ENCODE measurements at regions not wholly inside any gene's neighbourhood (a gene's known extent, or its start where the extent isn't known, plus 50 kb on each side); places are given as distances from the start of the nearest gene placed in this dataset.

DNA sequence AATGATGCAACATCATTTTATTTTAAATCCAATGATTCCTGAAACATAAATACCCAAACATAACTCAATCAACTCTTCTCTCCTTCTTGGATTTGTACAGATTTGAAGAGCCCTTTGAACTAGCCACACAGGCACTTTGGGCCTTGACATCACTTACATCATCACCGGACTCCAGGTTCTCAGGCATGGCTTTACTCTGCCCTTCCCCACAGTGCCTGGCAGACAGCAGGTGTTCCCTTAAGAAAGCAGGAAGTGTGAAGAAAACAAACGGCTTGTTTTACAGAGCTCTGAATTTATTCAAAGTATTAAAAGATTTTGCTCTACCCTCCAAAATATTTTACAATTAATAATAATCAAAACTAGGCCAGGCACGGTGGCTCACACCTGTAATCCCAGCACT, 54.8 kb upstream of the GCM1 start (continued):
- TF ChIP-seq KLF7 (tag by site-specific recombination; IDR thresholded peaks at IDR 0.05; ENCODE audit: borderline replicate concordance), result no peak
- TF ChIP-seq ZNF433 (tag by site-specific recombination; IDR thresholded peaks at IDR 0.05; ENCODE audit: low read depth), result no peak
- TF ChIP-seq HOXC10 (CRISPR knock-in tag; IDR thresholded peaks at IDR 0.05), result no peak
- TF ChIP-seq ZNF623 (tag by site-specific recombination; IDR thresholded peaks at IDR 0.05), result no peak
- no peak for TF ChIP-seq ZBTB26 (tag by site-specific recombination; optimal IDR thresholded peaks at IDR 0.05)

- no peak for TF ChIP-seq FEZF1 (tag by site-specific recombination; IDR thresholded peaks at IDR 0.05)
- no peak for TF ChIP-seq ZNF146 (tag by site-specific recombination; IDR thresholded peaks at IDR 0.05)
- no peak for TF ChIP-seq ZBTB7A (tag by site-specific recombination; IDR thresholded peaks at IDR 0.05; ENCODE audit: low read depth)
- TF ChIP-seq, protein P1, sequence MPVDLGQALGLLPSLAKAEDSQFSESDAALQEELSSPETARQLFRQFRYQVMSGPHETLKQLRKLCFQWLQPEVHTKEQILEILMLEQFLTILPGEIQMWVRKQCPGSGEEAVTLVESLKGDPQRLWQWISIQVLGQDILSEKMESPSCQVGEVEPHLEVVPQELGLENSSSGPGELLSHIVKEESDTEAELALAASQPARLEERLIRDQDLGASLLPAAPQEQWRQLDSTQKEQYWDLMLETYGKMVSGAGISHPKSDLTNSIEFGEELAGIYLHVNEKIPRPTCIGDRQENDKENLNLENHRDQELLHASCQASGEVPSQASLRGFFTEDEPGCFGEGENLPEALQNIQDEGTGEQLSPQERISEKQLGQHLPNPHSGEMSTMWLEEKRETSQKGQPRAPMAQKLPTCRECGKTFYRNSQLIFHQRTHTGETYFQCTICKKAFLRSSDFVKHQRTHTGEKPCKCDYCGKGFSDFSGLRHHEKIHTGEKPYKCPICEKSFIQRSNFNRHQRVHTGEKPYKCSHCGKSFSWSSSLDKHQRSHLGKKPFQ (tag by site-specific recombination; IDR thresholded peaks at IDR 0.05), result no peak
- no peak for TF ChIP-seq ZEB2 (tag by site-specific recombination; IDR thresholded peaks at IDR 0.05)
- TF ChIP-seq ZFP69B (tag by site-specific recombination; IDR thresholded peaks at IDR 0.05), result no peak
- no peak for TF ChIP-seq RBAK (tag by site-specific recombination; IDR thresholded peaks at IDR 0.05)
- no peak for TF ChIP-seq ZNF596 (tag by site-specific recombination; IDR thresholded peaks at IDR 0.05)
- TF ChIP-seq ZNF324 (tag by site-specific recombination; IDR thresholded peaks at IDR 0.05), result no peak
- TF ChIP-seq ZNF704 (tag by site-specific recombination; IDR thresholded peaks at IDR 0.05), result no peak
- TF ChIP-seq ZNF19 (tag by site-specific recombination; IDR thresholded peaks at IDR 0.05; ENCODE audit: low read depth), result no peak
- TF ChIP-seq HOXD13 (CRISPR knock-in tag; IDR thresholded peaks at IDR 0.05; ENCODE audit: borderline replicate concordance), result no peak
- TF ChIP-seq, protein P2, sequence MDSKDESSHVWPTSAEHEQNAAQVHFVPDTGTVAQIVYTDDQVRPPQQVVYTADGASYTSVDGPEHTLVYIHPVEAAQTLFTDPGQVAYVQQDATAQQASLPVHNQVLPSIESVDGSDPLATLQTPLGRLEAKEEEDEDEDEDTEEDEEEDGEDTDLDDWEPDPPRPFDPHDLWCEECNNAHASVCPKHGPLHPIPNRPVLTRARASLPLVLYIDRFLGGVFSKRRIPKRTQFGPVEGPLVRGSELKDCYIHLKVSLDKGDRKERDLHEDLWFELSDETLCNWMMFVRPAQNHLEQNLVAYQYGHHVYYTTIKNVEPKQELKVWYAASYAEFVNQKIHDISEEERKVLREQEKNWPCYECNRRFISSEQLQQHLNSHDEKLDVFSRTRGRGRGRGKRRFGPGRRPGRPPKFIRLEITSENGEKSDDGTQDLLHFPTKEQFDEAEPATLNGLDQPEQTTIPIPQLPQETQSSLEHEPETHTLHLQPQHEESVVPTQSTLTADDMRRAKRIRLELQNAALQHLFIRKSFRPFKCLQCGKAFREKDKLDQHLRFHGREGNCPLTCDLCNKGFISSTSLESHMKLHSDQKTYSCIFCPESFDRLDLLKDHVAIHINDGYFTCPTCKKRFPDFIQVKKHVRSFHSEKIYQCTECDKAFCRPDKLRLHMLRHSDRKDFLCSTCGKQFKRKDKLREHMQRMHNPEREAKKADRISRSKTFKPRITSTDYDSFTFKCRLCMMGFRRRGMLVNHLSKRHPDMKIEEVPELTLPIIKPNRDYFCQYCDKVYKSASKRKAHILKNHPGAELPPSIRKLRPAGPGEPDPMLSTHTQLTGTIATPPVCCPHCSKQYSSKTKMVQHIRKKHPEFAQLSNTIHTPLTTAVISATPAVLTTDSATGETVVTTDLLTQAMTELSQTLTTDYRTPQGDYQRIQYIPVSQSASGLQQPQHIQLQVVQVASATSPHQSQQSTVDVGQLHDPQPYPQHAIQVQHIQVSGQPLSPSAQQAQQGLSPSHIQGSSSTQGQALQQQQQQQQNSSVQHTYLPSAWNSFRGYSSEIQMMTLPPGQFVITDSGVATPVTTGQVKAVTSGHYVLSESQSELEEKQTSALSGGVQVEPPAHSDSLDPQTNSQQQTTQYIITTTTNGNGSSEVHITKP (tag by site-specific recombination; IDR thresholded peaks at IDR 0.05), result no peak
- no peak for TF ChIP-seq ZNF629 (tag by site-specific recombination; IDR thresholded peaks at IDR 0.05)
- TF ChIP-seq ZFP41 (tag by site-specific recombination; IDR thresholded peaks at IDR 0.05; ENCODE audit: borderline replicate concordance), result no peak
- no peak for TF ChIP-seq OVOL3 (tag by site-specific recombination; IDR thresholded peaks at IDR 0.05)
- Histone ChIP-seq H3K4me1 (ENCODE audit: control insufficient read depth, insufficient read depth, low read length) (no peaks in the 10 kb centered on the region), H3K36me3 (ENCODE audit: control insufficient read depth in 2 of 2, insufficient read depth in 1 of 2, low read length in 2 of 2) (no peaks in the 10 kb centered on the region), H3K9me3 (ENCODE audit: control insufficient read depth, insufficient read depth, low read depth, low read length) (no peaks in the 10 kb centered on the region), H3K4me3 (ENCODE audit: low read depth, low read length) (no peak overlapping the region), H3K27ac (ENCODE audit: extremely low read depth, low read depth, low read length) (no peak overlapping the region)
- CTCF ChIA-PET, result interaction anchor here (0.7 to 1.1 kb wide), 2 partner anchors 196 to 357 kb away, joined by 3 to 4 read pairs; no protein-coding TSS in a partner anchor
- POLR2A ChIA-PET, result no interaction called here
Observed at GRCh38 chr6:53202052-53202451, 53.4 kb upstream of the GCM1 start.

Data from HEK293 (cell line).